Loucy (cell line): ENCODE measurements at regions not wholly inside any gene's neighbourhood (a gene's known extent, or its start where the extent isn't known, plus 50 kb on each side); places are given as distances from the start of the nearest gene placed in this dataset.

ENCODE experiments used
- H2AFZ ChIP-seq: fragments of 200-600 bp; sonication (generic); 2 replicates; pipeline ENCODE4 v1.6.0; 2016; ENCODE audit warnings: antibody characterized with exemption, mild to moderate bottlenecking, low read length, moderate library complexity
- H3F3A ChIP-seq: fragments of 200-600 bp; 2 replicates; pipeline ENCODE4 v1.6.0; 2016; ENCODE audit warnings: antibody characterized with exemption, low read depth, mild to moderate bottlenecking
- H3K27me3 ChIP-seq: fragments of 200-600 bp; sonication (generic); 2 replicates; pipeline ENCODE4 v1.6.1; 2014; ENCODE audit warnings: low read length, mild to moderate bottlenecking; ENCODE audit not compliant: insufficient read depth, poor library complexity, severe bottlenecking
- H3K36me3 ChIP-seq: fragments of 200-600 bp; sonication (generic); 2 replicates; pipeline ENCODE4 v1.6.1; 2016; ENCODE audit warnings: low read length; ENCODE audit not compliant: insufficient read depth
- H3K4me1 ChIP-seq: fragments of 200-600 bp; sonication (generic); 2 replicates; pipeline ENCODE4 v1.5.1; 2014; ENCODE audit warnings: low read length, mild to moderate bottlenecking; ENCODE audit not compliant: insufficient read depth, poor library complexity, severe bottlenecking
- H3K4me2 ChIP-seq: fragments of 200-600 bp; sonication (generic); 2 replicates; pipeline ENCODE4 v1.6.0; 2014; ENCODE audit warnings: antibody characterized with exemption, low read length, low read depth, mild to moderate bottlenecking; ENCODE audit not compliant: poor library complexity, severe bottlenecking
- H3K4me3 ChIP-seq: fragments of 200-600 bp; sonication (generic); 2 replicates; pipeline ENCODE4 v1.5.1; 2014; ENCODE audit warnings: low read length, mild to moderate bottlenecking, mixed read lengths; ENCODE audit not compliant: poor library complexity, severe bottlenecking
- H3K79me2 ChIP-seq: fragments of 200-600 bp; sonication (generic); 2 replicates; pipeline ENCODE4 v1.6.1; 2014; ENCODE audit warnings: low read length; ENCODE audit not compliant: insufficient read depth
- H3K9ac ChIP-seq: fragments of 200-600 bp; sonication (generic); 2 replicates; pipeline ENCODE4 v1.6.0; 2014; ENCODE audit warnings: mild to moderate bottlenecking, low read depth, low read length, moderate library complexity; ENCODE audit not compliant: poor library complexity, severe bottlenecking
- H3K9me2 ChIP-seq: fragments of 200-600 bp; sonication (generic); replicated peaks from 2 replicates; pipeline ENCODE4 v1.6.1; 2016; ENCODE audit warnings: low read depth, low read length, mixed read lengths
- H3K9me3 ChIP-seq: fragments of 200-600 bp; sonication (generic); 2 replicates; pipeline ENCODE4 v1.6.1; 2014; ENCODE audit warnings: mild to moderate bottlenecking, antibody characterized with exemption, low read length, low read depth; ENCODE audit not compliant: insufficient read depth
- H4K20me1 ChIP-seq: fragments of 200-600 bp; sonication (generic); 2 replicates; pipeline ENCODE4 v1.6.0; 2014; ENCODE audit warnings: antibody characterized with exemption, low read length, mild to moderate bottlenecking; ENCODE audit not compliant: insufficient read depth, poor library complexity, severe bottlenecking
- EZH2phosphoT487 ChIP-seq: fragments of 200-600 bp; IDR thresholded peaks from 2 replicates; pipeline ENCODE4 v1.6.1; 2018; ENCODE audit warnings: antibody characterized with exemption, mild to moderate bottlenecking, moderate library complexity, borderline replicate concordance
- TF ChIP-seq, protein P1 (sequence below): fragments of 200-600 bp; sonication (generic); conservative IDR thresholded peaks from 2 replicates; pipeline ENCODE4 v1.5.1; 2014; ENCODE audit warnings: mild to moderate bottlenecking, antibody characterized with exemption, low read length

DNA sequence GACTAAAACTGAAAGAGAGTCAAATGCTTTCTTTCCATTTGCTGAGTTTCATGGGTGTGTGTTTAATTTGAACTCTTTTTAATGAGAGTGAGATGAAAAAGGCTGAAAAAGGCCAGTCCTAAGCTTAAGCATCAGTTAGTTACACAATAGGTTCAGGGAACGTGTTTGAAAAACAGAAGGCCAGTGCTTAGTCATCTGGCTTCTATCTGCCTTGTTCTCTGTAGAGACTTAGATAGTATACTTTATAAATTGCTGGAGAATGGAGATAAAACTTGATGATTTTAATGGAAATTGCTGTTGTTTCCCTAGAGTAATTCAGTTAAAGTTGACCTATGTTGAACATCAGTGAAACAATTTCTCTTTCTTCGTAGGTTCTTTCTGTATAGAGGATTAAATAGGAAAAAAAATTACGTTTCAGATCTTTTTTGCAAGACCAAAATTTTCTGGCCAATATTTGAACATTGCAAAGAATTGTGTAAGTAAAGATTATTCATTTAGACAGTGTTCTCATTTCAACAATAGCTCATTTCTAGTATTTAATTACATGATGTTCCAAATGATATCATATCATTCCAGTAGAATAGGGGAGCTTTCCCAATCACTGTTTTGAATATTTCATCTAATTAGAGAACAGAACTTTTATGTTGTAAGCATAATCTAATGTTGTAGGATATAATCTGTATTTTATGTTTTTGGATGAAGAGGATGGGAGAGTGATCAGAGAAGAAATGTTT is 1088.8 kb downstream of the ADGRL3 start:
- H2AFZ ChIP-seq = no peak overlapping the region
- H3K27me3 ChIP-seq = no peaks in the 10 kb centered on the region
- no peaks in the 10 kb centered on the region for H3K79me2 ChIP-seq
- TF ChIP-seq EZH2phosphoT487 = no peak
- TF ChIP-seq, protein P1, sequence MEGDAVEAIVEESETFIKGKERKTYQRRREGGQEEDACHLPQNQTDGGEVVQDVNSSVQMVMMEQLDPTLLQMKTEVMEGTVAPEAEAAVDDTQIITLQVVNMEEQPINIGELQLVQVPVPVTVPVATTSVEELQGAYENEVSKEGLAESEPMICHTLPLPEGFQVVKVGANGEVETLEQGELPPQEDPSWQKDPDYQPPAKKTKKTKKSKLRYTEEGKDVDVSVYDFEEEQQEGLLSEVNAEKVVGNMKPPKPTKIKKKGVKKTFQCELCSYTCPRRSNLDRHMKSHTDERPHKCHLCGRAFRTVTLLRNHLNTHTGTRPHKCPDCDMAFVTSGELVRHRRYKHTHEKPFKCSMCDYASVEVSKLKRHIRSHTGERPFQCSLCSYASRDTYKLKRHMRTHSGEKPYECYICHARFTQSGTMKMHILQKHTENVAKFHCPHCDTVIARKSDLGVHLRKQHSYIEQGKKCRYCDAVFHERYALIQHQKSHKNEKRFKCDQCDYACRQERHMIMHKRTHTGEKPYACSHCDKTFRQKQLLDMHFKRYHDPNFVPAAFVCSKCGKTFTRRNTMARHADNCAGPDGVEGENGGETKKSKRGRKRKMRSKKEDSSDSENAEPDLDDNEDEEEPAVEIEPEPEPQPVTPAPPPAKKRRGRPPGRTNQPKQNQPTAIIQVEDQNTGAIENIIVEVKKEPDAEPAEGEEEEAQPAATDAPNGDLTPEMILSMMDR = no peak
- H3K4me3 ChIP-seq = no peak overlapping the region
- no peak overlapping the region for H3K9ac ChIP-seq
- no peaks in the 10 kb centered on the region for H3K4me1 ChIP-seq
- no peaks in the 10 kb centered on the region for H3K9me2 ChIP-seq
- no peaks in the 10 kb centered on the region for H3F3A ChIP-seq
- no peaks in the 10 kb centered on the region for H4K20me1 ChIP-seq
- H3K4me2 ChIP-seq = no peak overlapping the region
- no peaks in the 10 kb centered on the region for H3K36me3 ChIP-seq
- no peaks in the 10 kb centered on the region for H3K9me3 ChIP-seq

- H3K79me2 ChIP-seq = no peaks in the 10 kb centered on the region
- H3F3A ChIP-seq = no peaks in the 10 kb centered on the region
- no peaks in the 10 kb centered on the region for H3K4me1 ChIP-seq
- H3K9ac ChIP-seq = no peak overlapping the region
- H3K4me2 ChIP-seq = no peak overlapping the region
- TF ChIP-seq EZH2phosphoT487 = no peak
- TF ChIP-seq, protein P1 = no peak
- H3K4me3 ChIP-seq = no peak overlapping the region
- H4K20me1 ChIP-seq = no peaks in the 10 kb centered on the region
- H3K27me3 ChIP-seq = no peaks in the 10 kb centered on the region
- H3K9me2 ChIP-seq = no peaks in the 10 kb centered on the region
- H2AFZ ChIP-seq = no peak overlapping the region
- no peaks in the 10 kb centered on the region for H3K36me3 ChIP-seq
- H3K9me3 ChIP-seq = no peaks in the 10 kb centered on the region
Measured at GRCh38 chr4:62285026-62285425, 1084.9 kb downstream of the ADGRL3 start.

- H3F3A ChIP-seq = no peaks in the 10 kb centered on the region
- H3K4me1 ChIP-seq = no peaks in the 10 kb centered on the region
- TF ChIP-seq EZH2phosphoT487 = no peak
- TF ChIP-seq, protein P1 = no peak
- H3K9me2 ChIP-seq = no peaks in the 10 kb centered on the region
- H3K9ac ChIP-seq = no peak overlapping the region
- no peak overlapping the region for H3K4me2 ChIP-seq
- H3K9me3 ChIP-seq = no peaks in the 10 kb centered on the region
- H3K4me3 ChIP-seq = no peak overlapping the region
- no peaks in the 10 kb centered on the region for H3K79me2 ChIP-seq
- no peaks in the 10 kb centered on the region for H4K20me1 ChIP-seq
- no peak overlapping the region for H2AFZ ChIP-seq
- no peaks in the 10 kb centered on the region for H3K36me3 ChIP-seq
- no peaks in the 10 kb centered on the region for H3K27me3 ChIP-seq
Measured at GRCh38 chr4:62279689-62280088, 1079.6 kb downstream of the ADGRL3 start.
